NCI-H187 (cell line): ENCODE measurements at regions not wholly inside any gene's neighbourhood (a gene's known extent, or its start where the extent isn't known, plus 50 kb on each side); places are given as distances from the start of the nearest gene placed in this dataset.
"Not testable (repeated sequence)": the region's sequence is repeated elsewhere in the genome, so short reads cannot be mapped to it uniquely, and the experiment has no call there.

Experiments used
- DNase-seq, 2 experiments: peaks; one replicate each; lab custom pipeline; 2025; lab: John Stamatoyannopoulos, UW

GRCh38 chr5:50343715-50344114 lies 97.4 kb downstream of the EMB start:
- DNase-seq = no peak

GRCh38 chr5:50340757-50341156 lies 100.3 kb downstream of the EMB start:
- no peak for DNase-seq

DNA sequence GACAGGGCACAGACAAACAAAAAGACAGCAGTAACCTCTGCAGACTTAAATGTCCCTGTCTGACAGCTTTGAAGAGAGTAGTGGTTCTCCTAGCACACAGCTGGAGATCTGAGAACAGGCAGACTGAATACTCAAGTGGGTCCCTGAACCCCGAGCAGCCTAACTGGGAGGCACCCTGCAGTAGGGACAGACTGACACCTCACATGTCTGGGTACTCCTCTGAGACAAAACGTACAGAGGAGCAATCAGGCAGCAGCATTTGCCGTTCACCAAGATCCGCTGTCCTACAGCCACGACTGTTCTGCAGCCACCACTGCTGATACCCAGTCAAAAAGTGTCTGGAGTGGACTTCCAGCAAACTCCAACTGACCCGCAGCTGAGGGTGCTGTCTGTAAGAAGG lies 110.5 kb downstream of the EMB start:
- not testable (repeated sequence) for DNase-seq

GRCh38 chr5:50328193-50328729 lies 112.8 kb downstream of the EMB start:
- DNase-seq = no peak

- peak; percentile 6 to 9 for DNase-seq
Observed at GRCh38 chr5:50325237-50325832, 115.8 kb downstream of the EMB start.

GRCh38 chr5:50320131-50320749 lies 120.8 kb downstream of the EMB start:
- no peak for DNase-seq

- DNase-seq = no peak
Observed at GRCh38 chr5:50318220-50318619, 122.9 kb downstream of the EMB start.

GRCh38 chr5:50306488-50306887 lies 134.6 kb downstream of the EMB start:
- not testable (repeated sequence) for DNase-seq

- DNase-seq = no peak
Observed at GRCh38 chr5:50302815-50303490, 138.1 kb downstream of the EMB start.

DNA sequence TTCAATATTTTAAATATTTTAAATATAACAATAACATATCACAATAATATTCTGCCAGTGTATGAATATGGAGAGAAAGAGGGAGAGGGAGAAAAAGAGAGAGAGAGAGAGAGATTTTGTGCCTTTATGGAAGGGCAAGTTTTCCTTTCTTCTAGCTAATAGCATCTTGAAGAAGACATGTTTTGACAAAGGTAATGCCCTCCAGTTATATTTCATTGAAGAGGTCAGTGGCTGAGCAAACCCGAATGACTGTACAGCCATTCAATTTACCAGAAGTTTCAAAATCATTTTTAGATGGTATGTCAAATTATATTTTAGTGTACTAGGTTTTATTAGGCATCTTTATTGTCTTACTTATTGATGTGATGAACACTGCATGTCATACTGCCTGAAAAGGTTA lies 139.3 kb downstream of the EMB start:
- no peak for DNase-seq

- DNase-seq = no peak
Observed at GRCh38 chr5:50300878-50301277, 140.2 kb downstream of the EMB start.

DNA sequence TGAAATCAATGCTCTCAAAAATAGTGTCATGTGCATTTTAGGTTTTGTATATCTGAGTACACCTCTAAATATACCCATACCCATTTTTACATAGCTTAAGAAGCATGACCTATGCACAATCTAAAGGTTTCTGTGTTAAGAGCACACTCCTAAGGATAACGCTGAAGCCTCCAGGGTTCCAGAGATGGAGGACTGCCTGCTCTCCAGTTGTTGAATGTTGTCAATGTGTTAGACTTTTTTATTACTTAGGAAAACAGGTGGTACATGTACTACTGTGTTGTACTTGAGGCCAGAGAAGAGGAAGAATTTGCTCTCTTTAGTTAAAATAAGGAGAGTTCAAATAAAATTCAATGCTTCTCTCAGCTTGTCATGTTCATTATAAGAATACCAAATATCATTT lies 141.2 kb downstream of the EMB start:
- no peak for DNase-seq

- DNase-seq = no peak
Observed at GRCh38 chr5:50292735-50293394, 148.2 kb downstream of the EMB start.

- not testable (repeated sequence) for DNase-seq
Observed at GRCh38 chr5:50280461-50280860, 160.6 kb downstream of the EMB start.
